ENCODE measurements at regions not wholly inside any gene's neighbourhood (a gene's known extent, or its start where the extent isn't known, plus 50 kb on each side); places are given as distances from the start of the nearest gene placed in this dataset.

GRCh38 chr5:67827541-67827940 is 388.0 kb upstream of the PIK3R1 start (continued):
- TF ChIP-seq RCOR1 (IDR thresholded peaks at IDR 0.05; ENCODE audit: low read length), result no peak
- TF ChIP-seq PBX3 (IDR thresholded peaks at IDR 0.05), result no peak

- POLR2A ChIA-PET, result no interaction called here
- Histone ChIP-seq H3K9ac (no peak overlapping the region), H3K79me2 (ENCODE audit: insufficient read depth) (no peaks in the 10 kb centered on the region), H3K27me3 (ENCODE audit: insufficient read depth) (no peaks in the 10 kb centered on the region), H3K36me3 (replicated peaks in 1 of 2; ENCODE audit: control insufficient read depth in 1 of 2, insufficient read depth in 2 of 2, low read length in 1 of 2) (no peaks in the 10 kb centered on the region), H3F3A (replicated peaks; ENCODE audit: insufficient read depth) (no peaks in the 10 kb centered on the region), H3K4me1 (ENCODE audit: control insufficient read depth in 1 of 2, insufficient read depth in 2 of 2, low read depth in 1 of 2, low read length in 1 of 2) (no peaks in the 10 kb centered on the region), H3K9me2 (no peaks in the 10 kb centered on the region), H3K4me3 (ENCODE audit: low read depth in 2 of 2, low read length in 1 of 2) (no peak overlapping the region), H3K27ac (ENCODE audit: low read depth in 2 of 2, low read length in 1 of 2) (no peak overlapping the region), H3K4me2 (no peak overlapping the region), H3K9me3 (no peaks in the 10 kb centered on the region), H2AFZ (ENCODE audit: low read depth) (no peak overlapping the region), H4K20me1 (ENCODE audit: insufficient read depth) (no peaks in the 10 kb centered on the region)
- CTCF ChIA-PET, result no interaction called here
- no peak for DNase-seq
- 56% methylated on average over 3 of the region's 3 CpGs for WGBS (ENCODE audit: low lambda C conversion rate)
- TF ChIP-seq NFIC (IDR thresholded peaks at IDR 0.05; ENCODE audit: borderline replicate concordance) (no peak), RFX5 (IDR thresholded peaks at IDR 0.05; ENCODE audit: low read length) (no peak), RAD21 (IDR thresholded peaks at IDR 0.05; ENCODE audit: low read length) (no peak), NRF1 (IDR thresholded peaks at IDR 0.05; ENCODE audit: low read depth, low read length) (no peak), PBX3 (IDR thresholded peaks at IDR 0.05) (no peak), RCOR1 (IDR thresholded peaks at IDR 0.05; ENCODE audit: low read length) (no peak), MEF2A (IDR thresholded peaks at IDR 0.05; ENCODE audit: borderline replicate concordance, low read depth) (no peak), CTCF (IDR thresholded peaks at IDR 0.05) (no peak), TAF1 (IDR thresholded peaks at IDR 0.05; ENCODE audit: borderline replicate concordance, low read depth, low read length) (no peak)
Measured at GRCh38 chr5:67824852-67825251, 390.7 kb upstream of the PIK3R1 start.

- no peaks in the 10 kb centered on the region for H3K36me3 ChIP-seq (replicated peaks in 1 of 2; ENCODE audit: control insufficient read depth in 1 of 2, insufficient read depth in 2 of 2, low read length in 1 of 2)
- H3K4me3 ChIP-seq (ENCODE audit: low read depth in 2 of 2, low read length in 1 of 2), result no peak overlapping the region
- no peaks in the 10 kb centered on the region for H4K20me1 ChIP-seq (ENCODE audit: insufficient read depth)
- H3K79me2 ChIP-seq (ENCODE audit: insufficient read depth), result no peaks in the 10 kb centered on the region
- H3K27me3 ChIP-seq (ENCODE audit: insufficient read depth), result no peaks in the 10 kb centered on the region
- WGBS (ENCODE audit: low lambda C conversion rate), result 67% methylated on average over 9 of the region's 14 CpGs
- no peak overlapping the region for H3K9ac ChIP-seq
- no peaks in the 10 kb centered on the region for H3K9me3 ChIP-seq
- no peak overlapping the region for H3K27ac ChIP-seq (ENCODE audit: low read depth in 2 of 2, low read length in 1 of 2)
- POLR2A ChIA-PET, result interaction anchor here (0.6 kb wide), 1 partner anchor 1374 kb away, joined by 3 read pairs; no protein-coding TSS in a partner anchor
- no peak overlapping the region for H2AFZ ChIP-seq (ENCODE audit: low read depth)
- TF ChIP-seq RAD21 (IDR thresholded peaks at IDR 0.05; ENCODE audit: low read length) (no peak), NFIC (IDR thresholded peaks at IDR 0.05; ENCODE audit: borderline replicate concordance) (no peak), CTCF (IDR thresholded peaks at IDR 0.05) (no peak), EZH2phosphoT487 (IDR thresholded peaks at IDR 0.05; ENCODE audit: borderline replicate concordance, low read depth) (no peak), SMC3 (IDR thresholded peaks at IDR 0.05; ENCODE audit: low read depth, low read length) (no peak)
- no peak for DNase-seq
- no peak overlapping the region for H3K4me2 ChIP-seq
- H3F3A ChIP-seq (replicated peaks; ENCODE audit: insufficient read depth), result no peaks in the 10 kb centered on the region
- CTCF ChIA-PET, result no interaction called here
- no peaks in the 10 kb centered on the region for H3K4me1 ChIP-seq (ENCODE audit: control insufficient read depth in 1 of 2, insufficient read depth in 2 of 2, low read depth in 1 of 2, low read length in 1 of 2)
- no peaks in the 10 kb centered on the region for H3K9me2 ChIP-seq
Measured at GRCh38 chr5:67817652-67818051, 397.9 kb upstream of the PIK3R1 start.
